Activated naive CD4-positive, alpha-beta T cell treated with Interleukin-2 at 50 U/mL for 16 hours (primary cell): ENCODE measurements at regions not wholly inside any gene's neighbourhood (a gene's known extent, or its start where the extent isn't known, plus 50 kb on each side); places are given as distances from the start of the nearest gene placed in this dataset.

Experiments used
- DNase-seq: peaks from one replicate; pipeline ENCODE4 v3.0.0-alpha.2; 2020

GRCh38 chr9:90948156-90948555 is 146.5 kb downstream of the SYK start:
- no peak for DNase-seq

GRCh38 chr9:90950600-90950999 is 149.0 kb downstream of the SYK start:
- no peak for DNase-seq

GRCh38 chr9:90953200-90953599 is 151.6 kb downstream of the SYK start:
- DNase-seq, result no peak

DNA sequence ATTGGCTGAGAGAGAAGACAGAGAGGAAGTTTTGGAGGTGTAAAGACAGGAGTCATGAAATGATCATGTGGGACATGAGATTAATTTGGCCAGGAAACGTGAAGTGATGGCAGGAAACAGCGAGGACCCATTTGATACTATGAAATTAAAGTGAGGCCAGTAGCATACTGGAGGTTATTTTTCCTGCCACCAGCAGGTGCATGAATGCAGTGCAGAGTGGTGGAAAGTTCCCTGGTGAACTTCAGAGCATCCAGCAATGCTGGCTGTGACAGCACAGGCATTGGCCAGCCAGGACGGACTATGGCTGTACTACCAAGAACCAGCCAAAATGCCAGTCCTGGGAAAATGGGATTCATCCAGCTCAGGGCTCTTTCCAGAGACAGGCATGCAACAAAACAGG is 152.2 kb downstream of the SYK start:
- DNase-seq, result no peak

- DNase-seq, result no peak
Measured at GRCh38 chr9:90956026-90956810, 154.6 kb downstream of the SYK start.

DNA sequence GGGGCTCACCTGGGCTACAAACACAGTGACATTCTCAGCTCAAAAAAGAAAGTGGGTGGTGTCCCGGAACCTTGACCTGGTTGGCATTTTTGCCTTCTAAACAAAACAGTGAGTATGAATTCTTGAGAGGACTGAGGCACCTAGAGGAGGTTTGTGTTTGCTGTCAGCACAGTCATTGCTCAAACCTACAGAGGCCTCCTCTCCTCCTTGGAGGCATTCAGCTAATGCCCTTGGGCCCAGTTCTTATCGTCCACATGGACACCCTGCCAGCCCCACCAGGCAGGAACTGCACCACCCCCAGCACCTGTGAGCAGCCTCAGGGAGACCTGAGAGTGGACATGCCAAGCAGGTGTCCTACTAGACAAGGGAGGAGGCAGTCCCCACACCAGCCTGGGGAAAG is 156.7 kb downstream of the SYK start:
- no peak for DNase-seq

DNA sequence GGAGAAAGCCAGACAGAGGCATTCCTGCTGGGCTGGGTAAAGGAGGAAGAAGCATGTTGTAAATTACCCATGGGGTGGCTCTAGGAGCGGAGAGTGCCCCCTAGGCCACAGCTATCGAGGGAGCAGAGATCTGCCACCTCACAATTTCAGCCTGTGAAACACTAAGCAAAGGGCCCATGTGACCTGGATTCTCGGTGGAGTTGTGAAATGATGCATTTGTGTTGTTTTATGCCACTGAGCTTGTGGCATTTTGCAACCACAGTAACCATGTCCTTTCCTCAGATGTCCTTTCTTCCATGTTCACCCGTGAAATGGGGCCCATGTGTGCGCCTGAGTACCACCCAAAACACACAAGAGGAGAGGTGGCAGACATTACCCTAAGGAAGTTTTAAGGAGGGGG is 159.3 kb downstream of the SYK start:
- DNase-seq, result no peak

- DNase-seq, result no peak
Measured at GRCh38 chr9:90961375-90961774, 159.8 kb downstream of the SYK start.

GRCh38 chr9:90964101-90965020 is 162.7 kb downstream of the SYK start:
- DNase-seq, result no peak

- DNase-seq, result no peak
Measured at GRCh38 chr9:90965226-90966030, 163.8 kb downstream of the SYK start.

DNA sequence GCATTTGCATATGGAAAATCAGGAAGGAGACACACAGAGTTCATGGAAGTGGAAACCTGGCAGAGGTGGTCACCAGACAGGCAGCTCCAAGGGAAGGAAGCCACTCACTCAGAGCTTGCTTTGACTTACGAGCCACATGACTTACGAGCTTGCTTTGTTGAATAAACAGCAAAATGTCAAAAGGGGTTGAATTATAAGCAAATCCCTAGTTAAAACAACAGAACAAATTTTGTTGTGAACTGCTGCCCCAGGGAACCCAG is 164.3 kb downstream of the SYK start:
- DNase-seq, result no peak

- peak; percentile 55 for DNase-seq
Measured at GRCh38 chr9:90966480-90967144, 165.0 kb downstream of the SYK start.

GRCh38 chr9:90967145-90967538 is 165.5 kb downstream of the SYK start:
- no peak for DNase-seq

DNA sequence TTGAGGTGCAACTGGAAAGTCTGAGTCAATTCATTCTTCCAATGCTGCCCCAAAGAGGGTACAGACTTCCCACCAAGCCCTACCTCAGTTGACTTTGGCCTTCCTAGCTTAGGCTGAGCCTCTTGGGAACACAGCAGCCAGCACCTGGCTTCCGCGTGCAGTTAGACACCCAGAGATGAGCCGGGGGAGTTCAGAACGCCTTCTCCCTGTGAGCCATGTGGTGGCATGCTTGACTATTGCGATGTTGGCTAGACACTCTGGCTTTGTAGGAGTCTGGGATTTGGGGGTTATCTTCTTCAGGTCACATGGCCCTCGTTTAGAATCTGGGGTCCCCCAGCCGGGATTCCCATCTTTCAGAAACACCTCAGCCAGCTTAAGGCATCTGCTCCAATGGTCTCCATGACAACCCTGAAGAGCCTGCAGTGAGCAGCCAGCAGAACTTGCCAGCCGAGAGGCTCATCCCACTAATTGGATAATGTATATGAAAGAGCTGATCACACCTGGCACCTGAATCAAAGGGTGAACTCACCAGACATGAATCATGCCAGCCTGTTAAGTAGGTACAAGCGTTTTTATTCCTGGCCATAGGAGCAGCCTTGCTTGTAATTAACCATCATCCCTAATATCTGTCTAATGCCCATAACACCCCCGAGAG is 167.5 kb downstream of the SYK start:
- DNase-seq, result no peak

GRCh38 chr9:90970608-90971007 is 169.0 kb downstream of the SYK start:
- no peak for DNase-seq

- DNase-seq, result no peak
Measured at GRCh38 chr9:90972057-90972456, 170.4 kb downstream of the SYK start.

DNA sequence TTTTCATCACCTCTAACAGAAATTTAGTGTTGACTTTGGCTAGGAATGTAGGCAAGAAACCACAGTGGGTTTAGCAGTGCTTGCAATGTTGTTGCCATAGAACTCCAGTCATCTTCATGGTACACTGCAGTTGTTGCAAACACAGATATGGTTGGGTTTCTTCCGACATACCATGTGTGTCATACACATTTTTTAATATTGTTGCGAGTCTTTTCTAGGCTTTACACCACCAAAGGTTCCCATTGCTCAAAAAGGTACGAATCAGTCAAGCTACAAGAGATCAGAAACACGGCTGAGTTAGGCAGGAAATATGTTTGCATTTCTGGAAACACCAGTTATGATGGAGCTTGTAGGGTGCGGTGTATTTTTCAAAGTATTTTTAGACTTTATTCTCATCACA is 172.4 kb downstream of the SYK start:
- DNase-seq, result no peak

DNA sequence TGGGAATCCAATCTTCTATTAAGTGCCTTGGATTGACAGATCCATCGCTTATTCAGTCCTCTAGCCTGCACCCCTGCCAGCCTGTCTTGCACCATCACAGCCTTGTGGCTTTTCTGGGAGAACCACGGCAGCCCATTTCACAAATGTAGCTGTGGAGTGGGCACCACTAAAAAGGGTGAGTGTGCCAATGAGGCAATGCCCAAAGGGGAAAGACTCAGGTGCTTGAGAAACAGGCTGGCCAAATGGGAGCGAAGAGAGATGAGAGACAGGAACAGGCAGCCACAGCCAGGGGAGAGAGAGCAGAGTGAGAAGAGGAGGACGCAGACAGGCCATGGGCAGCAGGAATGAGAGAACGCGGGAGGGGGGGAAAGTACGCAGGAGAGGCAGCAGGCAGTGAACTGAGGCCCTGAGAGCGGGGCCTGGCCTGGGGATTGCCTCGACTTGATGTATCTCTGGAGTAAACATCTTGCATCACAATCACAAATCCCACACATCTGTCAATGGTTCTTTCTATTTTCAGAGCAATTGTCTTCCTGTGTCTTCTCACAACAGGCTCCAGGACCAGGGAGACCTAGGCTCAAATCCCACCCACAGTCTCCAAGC is 173.1 kb downstream of the SYK start:
- no peak for DNase-seq

DNA sequence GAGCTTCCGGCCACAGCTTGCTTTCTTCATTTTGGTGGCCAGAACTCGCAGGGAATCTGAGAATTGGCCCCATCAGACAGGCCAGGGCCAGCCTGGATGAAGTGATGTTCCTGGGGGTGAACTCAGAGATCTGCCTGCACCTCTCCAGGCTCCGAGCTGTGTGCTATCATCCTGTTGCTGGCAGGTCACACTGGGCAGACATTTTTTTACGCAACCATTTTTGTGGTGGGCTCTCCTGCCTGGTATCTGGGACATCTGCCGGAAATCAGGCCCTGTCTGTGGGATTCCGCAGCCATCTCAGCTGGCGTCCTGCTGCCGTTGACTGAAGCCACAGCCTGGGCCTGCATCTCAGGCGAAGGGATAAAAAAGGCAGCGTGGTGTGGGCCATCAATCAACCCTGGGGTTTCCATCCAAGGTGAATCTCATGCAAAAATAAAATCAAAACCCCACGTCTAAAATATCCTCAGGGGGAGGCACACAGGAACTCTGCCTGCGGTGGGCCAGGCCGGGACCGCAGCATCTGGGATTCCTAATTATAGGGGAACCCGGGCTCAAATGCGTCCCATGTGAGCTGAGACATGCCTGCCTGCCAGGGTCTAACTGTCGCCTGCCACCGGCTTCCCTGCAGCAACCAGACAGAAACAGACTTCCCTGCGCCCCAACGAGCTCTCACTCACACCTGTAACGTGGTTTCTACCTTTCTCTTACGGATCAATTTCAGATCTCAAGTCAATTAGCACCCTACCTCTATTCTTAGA is 174.3 kb downstream of the SYK start:
- no peak for DNase-seq

DNA sequence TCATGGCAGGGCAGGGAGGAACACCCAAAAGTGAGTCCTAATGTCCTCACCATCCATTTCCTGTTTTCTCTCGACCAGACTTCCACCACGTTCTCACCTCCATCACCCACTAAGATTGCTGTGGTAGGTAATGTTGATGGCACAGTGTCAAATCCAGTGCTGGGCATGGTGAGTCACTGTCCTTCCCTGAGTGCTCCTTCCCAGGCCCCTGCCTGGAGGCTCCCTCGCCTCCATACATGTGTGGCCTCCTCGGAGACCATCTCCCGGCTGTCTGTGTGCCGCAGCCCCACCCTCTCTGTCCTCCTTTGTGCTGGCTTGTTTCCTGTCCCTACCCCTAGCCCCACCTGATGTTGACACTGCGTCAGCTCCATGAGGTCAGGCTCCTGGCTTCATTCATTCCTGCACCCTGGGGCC is 177.5 kb downstream of the SYK start:
- DNase-seq, result no peak

DNA sequence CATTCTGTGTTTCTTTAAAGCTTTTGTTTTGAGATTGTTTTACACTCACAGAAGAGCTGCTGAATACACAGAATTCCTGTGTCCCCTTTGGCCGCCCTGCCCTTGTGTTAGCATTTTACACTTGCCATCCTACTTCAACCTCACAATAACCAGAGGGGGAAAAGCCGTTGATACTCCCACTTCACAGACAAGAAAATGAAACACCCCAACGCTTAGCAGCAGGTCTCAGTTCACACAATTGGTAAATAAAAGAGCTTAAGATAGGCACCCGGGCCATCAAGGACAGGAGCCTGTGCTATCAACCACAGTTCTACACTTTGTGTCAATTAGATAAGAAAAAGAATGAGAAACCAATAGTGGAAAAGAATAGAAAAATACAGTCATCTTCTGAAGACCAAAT is 178.0 kb downstream of the SYK start:
- DNase-seq, result no peak
